NCI-H1694 treated with DMSO at 0.1 percent for 48 hours (cell line): ENCODE measurements at regions not wholly inside any gene's neighbourhood (a gene's known extent, or its start where the extent isn't known, plus 50 kb on each side); places are given as distances from the start of the nearest gene placed in this dataset.
A peak's percentile ranks its signal among the peaks of the same experiment; 100 is the strongest.

ENCODE experiments used
- DNase-seq: peaks from one replicate; lab custom pipeline; 2025; lab: John Stamatoyannopoulos, UW

GRCh38 chr1:175865041-175865766, 121.8 kb upstream of the TNR start:
- no peak for DNase-seq

- no peak for DNase-seq
Observed at GRCh38 chr1:175864625-175865024, 121.2 kb upstream of the TNR start.

- no peak for DNase-seq
Observed at GRCh38 chr1:175864183-175864582, 120.8 kb upstream of the TNR start.

- no peak for DNase-seq
Observed at GRCh38 chr1:175863299-175864050, 120.1 kb upstream of the TNR start.

- no peak for DNase-seq
Observed at GRCh38 chr1:175862408-175862807, 119.0 kb upstream of the TNR start.

GRCh38 chr1:175861626-175862367, 118.4 kb upstream of the TNR start:
- DNase-seq = no peak

- no peak for DNase-seq
Observed at GRCh38 chr1:175857756-175858155, 114.4 kb upstream of the TNR start.

- DNase-seq = no peak
Observed at GRCh38 chr1:175853681-175854080, 110.3 kb upstream of the TNR start.

GRCh38 chr1:175851749-175852148, 108.4 kb upstream of the TNR start:
- DNase-seq = no peak

- DNase-seq = no peak
Observed at GRCh38 chr1:175848329-175848728, 104.9 kb upstream of the TNR start.

GRCh38 chr1:175845985-175846384, 102.6 kb upstream of the TNR start:
- no peak for DNase-seq

- no peak for DNase-seq
Observed at GRCh38 chr1:175845338-175845737, 101.9 kb upstream of the TNR start.

- DNase-seq = no peak
Observed at GRCh38 chr1:175844877-175845276, 101.5 kb upstream of the TNR start.

- no peak for DNase-seq
Observed at GRCh38 chr1:175842550-175842949, 99.2 kb upstream of the TNR start.

- peak; percentile 95 for DNase-seq
Observed at GRCh38 chr1:175841738-175842187, 98.4 kb upstream of the TNR start.

- DNase-seq = no peak
Observed at GRCh38 chr1:175840787-175841186, 97.4 kb upstream of the TNR start.

GRCh38 chr1:175839779-175840669, 96.6 kb upstream of the TNR start:
- peak; percentile 25 for DNase-seq

- no peak for DNase-seq
Observed at GRCh38 chr1:175834597-175834996, 91.2 kb upstream of the TNR start.

GRCh38 chr1:175833951-175834350, 90.6 kb upstream of the TNR start:
- no peak for DNase-seq

GRCh38 chr1:175833502-175833901, 90.1 kb upstream of the TNR start:
- DNase-seq = no peak

GRCh38 chr1:175830500-175830899, 87.1 kb upstream of the TNR start:
- no peak for DNase-seq

GRCh38 chr1:175829845-175830244, 86.5 kb upstream of the TNR start:
- DNase-seq = no peak
